IMR-90 (cell line): ENCODE measurements at regions not wholly inside any gene's neighbourhood (a gene's known extent, or its start where the extent isn't known, plus 50 kb on each side); places are given as distances from the start of the nearest gene placed in this dataset.

Source experiments
- NFE2L2 ChIP-seq: fragments of 150-350 bp; IDR thresholded peaks from 2 replicates; pipeline ENCODE4 v1.6.1; 2016; ENCODE audit warnings: low read depth, mild to moderate bottlenecking, low read length
- POLR2A ChIP-seq: IDR thresholded peaks from 2 replicates; pipeline ENCODE4 v1.6.1; 2012; ENCODE audit warnings: mild to moderate bottlenecking, low read depth, low read length
- TF ChIP-seq, protein P1 (sequence below): conservative IDR thresholded peaks from 2 replicates; pipeline ENCODE4 v1.5.1; 2012; ENCODE audit warnings: mild to moderate bottlenecking, low read depth, low read length, improper control_type of control experiment

GRCh38 chr1:34408011-34408410 lies 231.3 kb downstream of the C1orf94 start:
- TF ChIP-seq, protein P1, sequence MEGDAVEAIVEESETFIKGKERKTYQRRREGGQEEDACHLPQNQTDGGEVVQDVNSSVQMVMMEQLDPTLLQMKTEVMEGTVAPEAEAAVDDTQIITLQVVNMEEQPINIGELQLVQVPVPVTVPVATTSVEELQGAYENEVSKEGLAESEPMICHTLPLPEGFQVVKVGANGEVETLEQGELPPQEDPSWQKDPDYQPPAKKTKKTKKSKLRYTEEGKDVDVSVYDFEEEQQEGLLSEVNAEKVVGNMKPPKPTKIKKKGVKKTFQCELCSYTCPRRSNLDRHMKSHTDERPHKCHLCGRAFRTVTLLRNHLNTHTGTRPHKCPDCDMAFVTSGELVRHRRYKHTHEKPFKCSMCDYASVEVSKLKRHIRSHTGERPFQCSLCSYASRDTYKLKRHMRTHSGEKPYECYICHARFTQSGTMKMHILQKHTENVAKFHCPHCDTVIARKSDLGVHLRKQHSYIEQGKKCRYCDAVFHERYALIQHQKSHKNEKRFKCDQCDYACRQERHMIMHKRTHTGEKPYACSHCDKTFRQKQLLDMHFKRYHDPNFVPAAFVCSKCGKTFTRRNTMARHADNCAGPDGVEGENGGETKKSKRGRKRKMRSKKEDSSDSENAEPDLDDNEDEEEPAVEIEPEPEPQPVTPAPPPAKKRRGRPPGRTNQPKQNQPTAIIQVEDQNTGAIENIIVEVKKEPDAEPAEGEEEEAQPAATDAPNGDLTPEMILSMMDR = no peak
- no peak for TF ChIP-seq POLR2A
- no peak for TF ChIP-seq NFE2L2
